HG03558 (cell line): ENCODE measurements at regions not wholly inside any gene's neighbourhood (a gene's known extent, or its start where the extent isn't known, plus 50 kb on each side); places are given as distances from the start of the nearest gene placed in this dataset.

ENCODE experiments used
- ATAC-seq: cut with Tn5 transposase; IDR thresholded peaks from one replicate; pipeline ENCODE4 v1.9.1; 2021; ENCODE audit warnings: moderate number of reproducible peaks; ENCODE audit not compliant: unreplicated experiment; ENCODE audit errors: extremely low read depth

DNA sequence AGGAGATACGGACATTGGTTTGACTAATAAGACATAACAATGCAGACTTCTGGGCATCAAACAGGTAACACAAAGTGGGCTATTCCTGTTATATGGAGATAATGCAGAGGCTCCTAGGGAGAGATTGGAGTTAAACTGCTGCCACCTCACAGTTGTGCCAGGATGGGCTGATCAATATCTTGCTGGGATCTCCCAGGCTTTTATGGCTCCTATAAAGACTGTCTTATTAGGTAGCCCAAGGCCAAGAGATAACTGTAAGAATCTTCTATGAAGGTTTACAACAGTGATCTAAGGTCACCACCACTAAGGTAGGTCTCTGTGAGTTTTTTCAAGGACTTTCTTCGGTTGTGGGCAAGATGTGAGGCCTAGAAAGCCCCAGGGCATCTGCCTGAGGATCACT is 345.8 kb downstream of the KLF5 start:
- no peak for ATAC-seq

GRCh38 chr13:73403355-73404120 is 344.7 kb downstream of the KLF5 start:
- no peak for ATAC-seq

DNA sequence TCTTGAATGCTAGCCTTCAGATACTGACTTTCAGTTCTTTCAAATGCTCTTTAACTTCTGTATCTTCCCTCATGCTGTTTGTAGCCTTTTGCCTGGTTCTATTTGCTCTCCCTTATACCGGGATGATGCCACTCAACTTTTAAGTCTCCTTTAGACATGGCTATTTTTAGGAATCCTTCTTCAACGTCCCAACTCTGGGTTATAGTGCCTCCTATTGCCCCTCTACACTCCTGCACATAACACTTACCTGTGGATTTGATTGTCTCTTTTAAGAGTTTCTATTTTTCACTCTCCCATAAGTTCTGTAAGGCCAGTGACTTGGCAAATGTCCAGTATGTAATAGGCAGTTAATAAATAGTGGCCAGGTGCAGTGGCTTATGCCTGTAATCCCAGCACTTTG is 343.0 kb downstream of the KLF5 start:
- no peak for ATAC-seq

GRCh38 chr13:73399347-73400216 is 340.8 kb downstream of the KLF5 start:
- ATAC-seq, result no peak

DNA sequence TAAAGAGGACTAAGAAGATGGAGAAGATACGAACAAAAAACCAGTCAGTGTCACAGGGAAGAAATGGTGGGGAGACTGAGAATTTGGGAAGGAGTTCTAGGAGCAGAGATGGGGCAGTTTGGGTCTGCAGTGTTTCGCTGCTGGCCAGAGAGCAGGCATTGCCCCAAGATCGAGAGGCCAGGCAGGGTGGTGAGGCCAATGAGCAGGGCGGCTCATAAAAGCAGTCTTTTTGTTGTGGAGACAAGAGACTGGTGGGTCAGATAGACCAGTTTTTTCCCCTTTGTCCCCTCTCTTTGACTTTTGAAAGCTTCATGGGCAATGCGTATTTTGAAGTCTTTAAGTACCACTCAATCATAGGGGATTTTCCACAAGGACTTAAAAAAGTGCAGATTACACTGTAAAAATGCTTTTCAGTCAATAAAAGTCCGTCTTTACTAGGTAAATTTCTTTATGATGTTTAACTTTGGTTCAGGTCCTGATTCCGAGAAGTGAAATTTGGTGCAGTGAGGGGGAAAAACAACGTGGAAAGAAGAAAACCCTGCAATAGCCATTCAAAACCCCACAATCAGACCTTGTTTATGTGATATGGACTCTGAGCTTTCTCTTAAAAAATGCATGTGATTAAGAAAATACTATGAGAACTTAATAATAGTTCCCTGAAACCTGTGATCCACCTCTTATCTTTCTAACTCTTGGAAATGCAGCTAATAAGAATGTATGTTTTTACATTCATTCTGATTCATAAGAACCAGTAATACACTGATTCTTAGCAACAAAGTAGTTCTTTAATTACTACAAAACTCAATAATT is 338.9 kb downstream of the KLF5 start:
- ATAC-seq, result no peak

DNA sequence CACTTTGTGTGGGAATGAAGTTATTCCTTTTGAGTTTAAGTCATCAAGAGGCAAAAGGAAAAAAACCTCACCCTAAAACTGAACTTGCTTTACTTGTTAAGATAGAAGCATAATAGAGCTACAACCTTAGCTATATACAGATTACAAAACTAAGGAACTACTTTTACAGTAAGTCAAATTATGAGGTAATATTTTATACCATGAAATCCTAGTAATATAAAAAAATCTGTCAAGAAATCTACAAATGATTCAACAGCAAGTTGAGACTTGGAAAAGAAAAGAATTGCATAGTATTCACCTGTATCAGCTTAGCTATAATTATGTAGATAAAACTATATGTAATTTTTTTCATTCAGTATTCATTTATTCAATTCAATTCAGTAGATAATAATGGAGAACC is 335.3 kb downstream of the KLF5 start:
- ATAC-seq, result no peak

DNA sequence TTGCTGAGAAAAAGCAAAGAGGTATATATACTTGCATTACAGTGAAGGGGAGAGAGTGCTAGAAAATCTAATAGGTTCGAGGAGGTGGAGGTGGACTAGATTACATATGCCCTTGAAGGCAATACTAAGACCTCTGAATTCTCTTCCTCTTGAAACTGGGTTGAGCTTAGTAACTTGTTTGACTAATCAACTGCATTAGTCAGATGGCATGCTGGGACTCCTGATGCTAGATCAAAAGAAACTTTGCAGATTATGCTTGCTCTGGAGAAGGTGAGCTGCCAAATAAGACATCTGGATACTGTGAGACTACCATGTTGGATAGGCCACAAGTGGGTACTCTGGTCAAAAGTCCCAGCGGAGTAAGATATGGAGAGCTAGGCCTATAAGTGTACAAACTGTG is 331.3 kb downstream of the KLF5 start:
- ATAC-seq, result no peak

DNA sequence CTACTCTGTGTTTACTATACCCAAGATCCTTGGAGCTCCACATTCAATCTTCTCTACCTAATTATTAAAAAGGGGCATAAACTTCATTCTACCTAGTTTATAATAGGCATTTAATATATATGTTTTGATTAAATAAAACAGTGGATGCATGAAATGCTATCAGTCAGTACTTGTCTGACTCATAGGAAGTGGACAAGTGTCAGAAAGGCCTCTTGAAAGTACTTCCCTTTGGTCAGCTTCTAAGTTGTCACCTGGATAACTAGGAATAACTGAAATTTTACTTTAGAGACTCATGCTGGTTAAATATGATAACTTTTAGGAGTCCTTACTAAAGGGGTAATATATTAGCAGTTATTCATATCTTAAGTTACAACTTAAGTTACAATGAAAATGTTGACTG is 329.8 kb downstream of the KLF5 start:
- no peak for ATAC-seq

- ATAC-seq, result no peak
Observed at GRCh38 chr13:73387318-73387717, 328.5 kb downstream of the KLF5 start.

- ATAC-seq, result no peak
Observed at GRCh38 chr13:73385848-73386247, 327.0 kb downstream of the KLF5 start.

DNA sequence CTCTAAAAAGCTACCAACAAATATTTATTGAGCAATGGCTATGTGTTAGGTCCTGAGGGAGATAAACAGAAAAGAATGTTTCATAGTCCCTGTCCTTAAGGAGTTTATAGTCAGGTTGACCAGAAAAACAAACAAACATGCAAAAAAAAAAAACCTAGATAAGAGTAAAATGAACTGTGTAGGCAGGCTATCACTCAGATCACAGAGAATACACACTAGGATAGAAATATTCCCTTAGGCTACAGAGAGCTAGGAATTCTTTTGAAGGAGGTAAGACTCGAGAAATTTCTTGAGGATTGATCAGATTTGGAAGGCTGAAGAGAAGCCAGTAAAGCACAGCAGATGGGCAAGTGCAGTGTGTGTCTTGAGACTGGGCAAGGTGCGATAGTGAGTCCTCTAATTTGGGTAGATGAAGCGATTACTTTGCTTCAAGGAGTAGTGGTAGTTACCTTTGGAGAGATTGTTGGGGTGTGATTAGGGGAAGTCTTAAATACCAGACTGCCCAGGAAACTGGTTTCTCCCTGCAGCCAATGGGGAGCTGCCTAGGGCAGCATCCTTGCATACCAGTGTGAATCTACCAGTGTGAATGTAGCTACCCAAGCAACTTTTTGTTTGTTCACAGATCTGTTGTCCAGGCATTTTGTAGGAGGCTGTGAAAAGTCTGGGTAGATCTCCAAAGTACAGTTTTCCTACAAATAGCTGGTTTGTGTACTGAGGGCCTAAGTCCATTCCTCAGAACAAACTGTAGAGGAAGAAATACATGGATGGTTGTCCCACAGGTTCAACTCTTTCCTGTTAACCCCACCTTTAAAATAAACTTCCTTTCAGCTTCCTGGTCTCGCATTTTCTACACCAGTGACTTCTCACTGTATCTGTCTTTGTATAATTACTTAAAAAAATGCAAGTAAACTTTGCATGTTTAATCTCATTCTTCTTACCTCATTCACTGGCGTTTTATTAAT is 314.1 kb downstream of the KLF5 start:
- no peak for ATAC-seq

DNA sequence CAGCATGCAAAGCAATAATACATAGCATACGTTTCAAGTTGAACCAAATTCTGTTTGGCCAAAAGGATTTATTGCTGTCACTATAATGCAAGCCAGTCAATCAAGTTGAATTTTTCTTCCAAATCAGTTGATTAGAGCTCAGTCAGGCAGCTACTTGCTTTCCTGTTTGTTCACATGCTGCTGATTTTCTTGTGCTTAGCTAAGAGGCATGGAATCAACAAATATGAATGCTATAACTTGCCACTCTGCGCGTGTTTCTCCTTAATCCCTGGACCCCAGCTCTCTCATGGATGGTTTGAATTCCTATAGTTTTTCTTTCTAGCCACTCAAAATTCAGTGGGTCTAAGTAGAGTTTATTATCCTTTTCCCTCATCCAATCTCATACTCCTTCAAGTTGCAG is 311.3 kb downstream of the KLF5 start:
- ATAC-seq, result no peak

- no peak for ATAC-seq
Observed at GRCh38 chr13:73369095-73369494, 310.3 kb downstream of the KLF5 start.

- no peak for ATAC-seq
Observed at GRCh38 chr13:73368608-73369007, 309.8 kb downstream of the KLF5 start.

DNA sequence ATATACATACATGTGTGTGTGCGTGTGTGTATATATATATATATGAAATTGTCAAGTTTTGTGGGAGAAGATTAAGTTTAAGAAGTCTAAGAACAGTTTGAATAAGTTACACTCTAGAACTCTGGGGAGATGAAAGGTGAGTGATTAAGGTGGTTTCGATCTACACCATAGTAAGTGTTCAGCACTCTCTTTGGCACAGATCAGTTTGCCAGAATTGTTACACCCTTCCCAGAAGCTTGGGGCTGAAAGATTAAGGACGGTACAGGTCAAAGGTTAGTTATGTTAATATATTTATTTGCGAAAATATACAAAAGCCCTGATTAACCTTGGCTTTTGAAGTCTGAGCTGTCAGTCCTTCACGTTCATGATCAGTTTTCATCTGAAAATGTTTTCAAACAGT is 309.1 kb downstream of the KLF5 start:
- no peak for ATAC-seq

GRCh38 chr13:73366241-73366640 is 307.4 kb downstream of the KLF5 start:
- ATAC-seq, result no peak

DNA sequence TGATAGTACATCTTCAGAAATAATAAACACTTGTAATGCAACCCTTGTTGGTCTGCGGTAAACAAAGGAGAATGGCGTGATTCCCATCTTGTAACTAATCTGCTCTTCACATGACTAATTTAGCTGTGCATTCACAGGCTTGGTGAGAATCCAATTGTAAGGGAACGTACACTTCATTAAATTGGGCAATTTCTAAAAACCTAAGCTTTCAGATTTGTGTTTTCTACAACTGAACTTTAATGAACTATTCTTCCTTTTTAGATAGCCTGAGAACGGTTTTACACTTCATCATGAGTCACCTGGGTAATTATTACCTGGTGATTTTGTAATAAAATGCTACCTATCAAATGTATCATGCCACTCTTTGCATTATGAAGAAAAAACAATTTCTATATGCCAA is 306.9 kb downstream of the KLF5 start:
- no peak for ATAC-seq

- ATAC-seq, result no peak
Observed at GRCh38 chr13:73365252-73365651, 306.4 kb downstream of the KLF5 start.

DNA sequence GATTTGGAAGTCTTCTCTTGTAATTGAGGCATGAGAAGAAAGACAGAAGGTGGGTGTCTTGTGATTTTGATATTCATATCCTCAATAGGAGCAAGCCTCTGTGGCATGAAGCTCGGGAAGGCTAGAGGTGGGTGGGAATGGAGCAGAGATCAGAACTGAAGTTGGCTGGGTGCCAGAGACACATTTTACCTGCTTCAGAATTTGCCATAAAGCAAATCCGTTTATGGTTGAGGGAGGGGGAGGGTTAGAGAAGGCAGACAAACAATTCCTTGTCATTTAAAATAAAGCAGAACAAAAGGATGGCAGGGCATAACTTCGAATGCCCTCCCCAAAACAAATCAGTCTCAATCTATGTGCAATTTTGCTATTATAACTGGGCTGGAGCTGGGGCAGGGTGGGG is 305.9 kb downstream of the KLF5 start:
- ATAC-seq, result no peak

GRCh38 chr13:73358606-73359095 is 299.8 kb downstream of the KLF5 start:
- no peak for ATAC-seq
